SK-N-SH (cell line): ENCODE measurements at regions not wholly inside any gene's neighbourhood (a gene's known extent, or its start where the extent isn't known, plus 50 kb on each side); places are given as distances from the start of the nearest gene placed in this dataset.

Experiments used
- EZH2phosphoT487 ChIP-seq: fragments of 200-600 bp; sonication (generic); IDR thresholded peaks from 2 replicates; pipeline ENCODE4 v1.6.1; 2017; ENCODE audit warnings: low read depth, mixed run types, mild to moderate bottlenecking, antibody characterized with exemption, moderate library complexity, borderline replicate concordance
- FOXJ3 ChIP-seq: sonication (generic); formaldehyde crosslinking; IDR thresholded peaks from 2 replicates; pipeline ENCODE4 v1.5.1; 2020; ENCODE audit warnings: mild to moderate bottlenecking, missing genetic modification reagents
- GATA2 ChIP-seq: sonication (generic); formaldehyde crosslinking; IDR thresholded peaks from 2 replicates; pipeline ENCODE4 v1.5.0; 2020; ENCODE audit warnings: mild to moderate bottlenecking, missing genetic modification reagents
- SIN3A ChIP-seq: IDR thresholded peaks from 2 replicates; pipeline ENCODE4 v1.6.1; 2012; ENCODE audit warnings: low read depth, mild to moderate bottlenecking, low read length, moderate library complexity, borderline replicate concordance
- TF ChIP-seq, protein P1 (sequence below): fragments of 200-600 bp; sonication (generic); IDR thresholded peaks from 2 replicates; pipeline ENCODE4 v1.6.1; 2017; ENCODE audit warnings: antibody characterized with exemption, mild to moderate bottlenecking, moderate library complexity

- TF ChIP-seq SIN3A (no peak), EZH2phosphoT487 (no peak), FOXJ3 (CRISPR knock-in tag) (no peak), GATA2 (no peak)
- TF ChIP-seq, protein P1, sequence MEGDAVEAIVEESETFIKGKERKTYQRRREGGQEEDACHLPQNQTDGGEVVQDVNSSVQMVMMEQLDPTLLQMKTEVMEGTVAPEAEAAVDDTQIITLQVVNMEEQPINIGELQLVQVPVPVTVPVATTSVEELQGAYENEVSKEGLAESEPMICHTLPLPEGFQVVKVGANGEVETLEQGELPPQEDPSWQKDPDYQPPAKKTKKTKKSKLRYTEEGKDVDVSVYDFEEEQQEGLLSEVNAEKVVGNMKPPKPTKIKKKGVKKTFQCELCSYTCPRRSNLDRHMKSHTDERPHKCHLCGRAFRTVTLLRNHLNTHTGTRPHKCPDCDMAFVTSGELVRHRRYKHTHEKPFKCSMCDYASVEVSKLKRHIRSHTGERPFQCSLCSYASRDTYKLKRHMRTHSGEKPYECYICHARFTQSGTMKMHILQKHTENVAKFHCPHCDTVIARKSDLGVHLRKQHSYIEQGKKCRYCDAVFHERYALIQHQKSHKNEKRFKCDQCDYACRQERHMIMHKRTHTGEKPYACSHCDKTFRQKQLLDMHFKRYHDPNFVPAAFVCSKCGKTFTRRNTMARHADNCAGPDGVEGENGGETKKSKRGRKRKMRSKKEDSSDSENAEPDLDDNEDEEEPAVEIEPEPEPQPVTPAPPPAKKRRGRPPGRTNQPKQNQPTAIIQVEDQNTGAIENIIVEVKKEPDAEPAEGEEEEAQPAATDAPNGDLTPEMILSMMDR = no peak
These were observed 99.0 kb upstream of the NECTIN1 start for GRCh38 chr11:119828006-119828405.
